Smooth muscle cell (in vitro differentiated cells): ENCODE measurements at regions not wholly inside any gene's neighbourhood (a gene's known extent, or its start where the extent isn't known, plus 50 kb on each side); places are given as distances from the start of the nearest gene placed in this dataset.

Experiments used
- DNase-seq: peaks from one replicate; lab custom pipeline; 2025; ENCODE audit not compliant: unreplicated experiment; lab: John Stamatoyannopoulos, UW
- H2AFZ ChIP-seq: fragments of 200-600 bp; sonication (generic); 2 replicates; pipeline ENCODE4 v1.6.0; 2016; ENCODE audit warnings: antibody characterized with exemption, low read depth, mild to moderate bottlenecking
- H3F3A ChIP-seq: fragments of 200-600 bp; sonication (generic); 2 replicates; pipeline ENCODE4 v1.6.0; 2017; ENCODE audit warnings: antibody characterized with exemption, low read depth
- H3K27ac ChIP-seq: fragments of 200-600 bp; sonication (generic); 2 replicates; pipeline ENCODE4 v1.5.1; 2016; ENCODE audit warnings: low read depth, mild to moderate bottlenecking
- H3K27me3 ChIP-seq: fragments of 200-600 bp; sonication (generic); 2 replicates; pipeline ENCODE4 v1.6.1; 2016; ENCODE audit warnings: low read depth, mild to moderate bottlenecking
- H3K36me3 ChIP-seq: fragments of 200-600 bp; sonication (generic); 2 replicates; pipeline ENCODE4 v1.5.1; 2016; ENCODE audit warnings: low read depth
- H3K4me1 ChIP-seq: fragments of 200-600 bp; sonication (generic); 2 replicates; pipeline ENCODE4 v1.5.1; 2016; ENCODE audit warnings: low read depth
- H3K4me2 ChIP-seq: fragments of 200-600 bp; sonication (generic); 2 replicates; pipeline ENCODE4 v1.6.0; 2016; ENCODE audit warnings: mild to moderate bottlenecking
- H3K4me3 ChIP-seq: fragments of 200-600 bp; sonication (generic); 2 replicates; pipeline ENCODE4 v1.5.1; 2016; ENCODE audit warnings: mild to moderate bottlenecking
- H3K79me2 ChIP-seq: fragments of 200-600 bp; sonication (generic); 2 replicates; pipeline ENCODE4 v1.6.0; 2016; ENCODE audit warnings: low read depth, mild to moderate bottlenecking
- H3K9ac ChIP-seq: fragments of 200-600 bp; sonication (generic); 2 replicates; pipeline ENCODE4 v1.6.0; 2016; ENCODE audit warnings: low read depth
- H3K9me3 ChIP-seq: fragments of 200-600 bp; sonication (generic); replicated peaks from 2 replicates; pipeline ENCODE4 v1.5.1; 2016; ENCODE audit warnings: low read depth
- H4K20me1 ChIP-seq: fragments of 200-600 bp; sonication (generic); 2 replicates; pipeline ENCODE4 v1.6.0; 2016; ENCODE audit warnings: low read depth
- WGBS: methylation state at CpG from one replicate; pipeline ENCODE4 v1.1.7; 2016; ENCODE audit warnings: low lambda C conversion rate; 5-methylcytosine and 5-hydroxymethylcytosine counted together
- TF ChIP-seq, protein P1 (sequence below): fragments of 200-600 bp; sonication (generic); IDR thresholded peaks from 2 replicates; pipeline ENCODE4 v1.5.1; 2017; ENCODE audit warnings: borderline replicate concordance, mild to moderate bottlenecking, antibody characterized with exemption; ENCODE audit not compliant: insufficient read depth, poor library complexity, severe bottlenecking

DNA sequence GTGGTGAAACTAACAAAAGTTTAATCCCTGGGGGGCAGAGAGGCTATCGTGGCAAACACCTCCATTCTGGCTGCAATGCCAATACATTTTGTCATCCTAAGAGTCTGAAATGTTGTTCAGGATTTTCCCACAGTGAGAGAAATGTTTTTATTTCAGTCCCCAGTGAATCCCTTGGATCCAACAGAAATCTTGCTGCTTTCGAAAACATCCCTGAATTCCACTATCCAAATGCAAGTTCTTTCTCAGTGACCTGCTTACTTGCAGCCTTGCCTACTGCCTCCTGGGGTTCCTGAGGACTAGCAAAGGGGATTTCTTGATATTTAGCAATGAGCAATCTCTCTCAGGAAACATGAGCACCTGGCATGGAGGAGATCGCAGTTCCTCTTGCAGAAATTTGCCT lies 202.1 kb upstream of the IRX3 start:
- no peak overlapping the region for H3K4me2 ChIP-seq

DNA sequence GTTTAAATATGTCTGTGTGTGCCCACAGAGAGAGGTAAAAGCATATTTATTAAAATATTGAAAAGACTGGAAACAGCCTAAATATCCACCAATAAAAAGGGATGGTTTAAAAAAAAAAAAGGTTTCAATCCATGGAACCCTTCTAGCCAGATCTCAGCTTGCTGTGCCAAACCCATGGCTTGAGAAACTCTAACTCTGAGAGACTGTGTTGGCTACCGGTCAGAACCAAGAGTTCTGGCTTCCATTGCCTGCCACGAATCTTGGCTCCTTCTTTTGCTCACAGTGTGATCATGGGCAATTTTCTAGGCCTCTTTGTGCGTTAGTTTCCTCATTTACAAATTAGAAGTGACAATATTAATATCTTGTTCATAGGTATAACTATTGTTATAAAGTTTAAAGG lies 201.3 kb upstream of the IRX3 start:
- Histone ChIP-seq H3K4me1 (no peaks in the 10 kb centered on the region), H3K9ac (no peak overlapping the region), H3K36me3 (no peaks in the 10 kb centered on the region), H3K4me3 (no peak overlapping the region), H3K27me3 (peaks cover 18% of the 10 kb centered on the region), H3K27ac (no peak overlapping the region), H3K4me2 (no peak overlapping the region), H2AFZ (no peak overlapping the region), H3K79me2 (no peaks in the 10 kb centered on the region), H4K20me1 (no peaks in the 10 kb centered on the region), H3K9me3 (no peaks in the 10 kb centered on the region), H3F3A (no peaks in the 10 kb centered on the region)
- whole genome bisulfite sequencing, result 88% methylated on average over 3 of the region's 3 CpGs
- DNase-seq, result no peak
- TF ChIP-seq, protein P1, sequence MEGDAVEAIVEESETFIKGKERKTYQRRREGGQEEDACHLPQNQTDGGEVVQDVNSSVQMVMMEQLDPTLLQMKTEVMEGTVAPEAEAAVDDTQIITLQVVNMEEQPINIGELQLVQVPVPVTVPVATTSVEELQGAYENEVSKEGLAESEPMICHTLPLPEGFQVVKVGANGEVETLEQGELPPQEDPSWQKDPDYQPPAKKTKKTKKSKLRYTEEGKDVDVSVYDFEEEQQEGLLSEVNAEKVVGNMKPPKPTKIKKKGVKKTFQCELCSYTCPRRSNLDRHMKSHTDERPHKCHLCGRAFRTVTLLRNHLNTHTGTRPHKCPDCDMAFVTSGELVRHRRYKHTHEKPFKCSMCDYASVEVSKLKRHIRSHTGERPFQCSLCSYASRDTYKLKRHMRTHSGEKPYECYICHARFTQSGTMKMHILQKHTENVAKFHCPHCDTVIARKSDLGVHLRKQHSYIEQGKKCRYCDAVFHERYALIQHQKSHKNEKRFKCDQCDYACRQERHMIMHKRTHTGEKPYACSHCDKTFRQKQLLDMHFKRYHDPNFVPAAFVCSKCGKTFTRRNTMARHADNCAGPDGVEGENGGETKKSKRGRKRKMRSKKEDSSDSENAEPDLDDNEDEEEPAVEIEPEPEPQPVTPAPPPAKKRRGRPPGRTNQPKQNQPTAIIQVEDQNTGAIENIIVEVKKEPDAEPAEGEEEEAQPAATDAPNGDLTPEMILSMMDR, result no peak

More for the DNA sequence above, 202.1 kb upstream of the IRX3 start:
- Histone ChIP-seq H3K4me1 (no peaks in the 10 kb centered on the region), H3K27ac (no peak overlapping the region), H3K79me2 (no peaks in the 10 kb centered on the region), H3K36me3 (no peaks in the 10 kb centered on the region), H3K9ac (no peak overlapping the region), H2AFZ (no peak overlapping the region), H3K4me3 (no peak overlapping the region), H4K20me1 (no peaks in the 10 kb centered on the region), H3K27me3 (peaks cover 18% of the 10 kb centered on the region), H3K9me3 (no peaks in the 10 kb centered on the region), H3F3A (no peaks in the 10 kb centered on the region)
- WGBS, result 93% methylated on average over 3 of the region's 3 CpGs
- DNase-seq, result no peak
- TF ChIP-seq, protein P1, result no peak

DNA sequence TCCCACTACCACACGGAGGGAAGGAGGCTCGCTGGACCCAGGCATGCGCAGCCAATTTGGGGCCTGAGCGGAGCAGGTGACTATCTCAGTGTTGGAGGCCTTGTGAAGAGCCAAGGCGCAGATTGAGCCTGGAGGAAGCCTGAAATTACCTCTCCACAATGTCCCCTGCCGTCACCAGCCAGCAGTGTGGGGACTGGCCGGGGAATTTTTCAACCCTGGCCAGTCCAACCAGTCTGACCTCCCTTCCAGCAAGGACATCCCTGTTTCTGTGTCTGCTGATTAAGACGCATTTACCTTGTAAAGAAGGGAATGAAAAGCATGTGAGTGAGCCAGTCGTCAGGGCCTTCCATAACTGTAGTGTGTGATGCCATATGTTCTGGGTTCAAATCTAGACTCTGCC lies 198.1 kb upstream of the IRX3 start:
- Histone ChIP-seq H3K4me2 (no peak overlapping the region), H3K4me1 (no peaks in the 10 kb centered on the region), H2AFZ (no peak overlapping the region), H3K9ac (no peak overlapping the region), H3K4me3 (no peak overlapping the region), H3K9me3 (no peaks in the 10 kb centered on the region), H3K27ac (no peak overlapping the region), H3K36me3 (no peaks in the 10 kb centered on the region), H4K20me1 (no peaks in the 10 kb centered on the region), H3K79me2 (no peaks in the 10 kb centered on the region), H3F3A (no peaks in the 10 kb centered on the region), H3K27me3 (peaks cover 15% of the 10 kb centered on the region)
- 69% methylated on average over 9 of the region's 9 CpGs for WGBS
- DNase-seq, result no peak
- TF ChIP-seq, protein P1, result no peak

GRCh38 chr16:54482892-54483574 lies 196.4 kb upstream of the IRX3 start:
- DNase-seq, result no peak
- TF ChIP-seq, protein P1, result no peak

More at GRCh38 chr16:54482892-54483574, 196.4 kb upstream of the IRX3 start:
- H3K79me2 ChIP-seq, result no peaks in the 10 kb centered on the region
- H3F3A ChIP-seq, result no peaks in the 10 kb centered on the region
- H3K9ac ChIP-seq, result no peak overlapping the region
- no peak overlapping the region for H3K4me3 ChIP-seq
- H4K20me1 ChIP-seq, result no peaks in the 10 kb centered on the region
- no peaks in the 10 kb centered on the region for H3K4me1 ChIP-seq
- no peak overlapping the region for H3K27ac ChIP-seq
- no peak overlapping the region for H3K4me2 ChIP-seq
- H3K36me3 ChIP-seq, result no peaks in the 10 kb centered on the region
- H3K9me3 ChIP-seq, result no peaks in the 10 kb centered on the region
- 70% methylated on average over 12 of the region's 12 CpGs for WGBS
- H3K27me3 ChIP-seq, result peaks cover 10% of the 10 kb centered on the region
- no peak overlapping the region for H2AFZ ChIP-seq
